ENCODE measurements at regions not wholly inside any gene's neighbourhood (a gene's known extent, or its start where the extent isn't known, plus 50 kb on each side); places are given as distances from the start of the nearest gene placed in this dataset.

- DNase-seq, result no peak
Observed at GRCh38 chr10:47237316-47238260, 62.4 kb upstream of the GDF10 start.

GRCh38 chr10:47238331-47239095 lies 61.5 kb upstream of the GDF10 start:
- DNase-seq, result no peak

GRCh38 chr10:47239211-47239610 lies 60.8 kb upstream of the GDF10 start:
- DNase-seq, result no peak

- DNase-seq, result no peak
Observed at GRCh38 chr10:47240173-47240572, 59.8 kb upstream of the GDF10 start.

GRCh38 chr10:47241256-47241655 lies 58.7 kb upstream of the GDF10 start:
- DNase-seq, result no peak

- no peak for DNase-seq
Observed at GRCh38 chr10:47241946-47242867, 57.8 kb upstream of the GDF10 start.

- no peak for DNase-seq
Observed at GRCh38 chr10:47243356-47243755, 56.6 kb upstream of the GDF10 start.

- no peak for DNase-seq
Observed at GRCh38 chr10:47243791-47244190, 56.2 kb upstream of the GDF10 start.

GRCh38 chr10:47244560-47245500 lies 55.2 kb upstream of the GDF10 start:
- no peak for DNase-seq

GRCh38 chr10:47245731-47246350 lies 54.2 kb upstream of the GDF10 start:
- no peak for DNase-seq

- no peak for DNase-seq
Observed at GRCh38 chr10:47246406-47247147, 53.4 kb upstream of the GDF10 start.

- DNase-seq, result no peak
Observed at GRCh38 chr10:47247148-47248059, 52.6 kb upstream of the GDF10 start.

GRCh38 chr10:47248386-47249090 lies 51.5 kb upstream of the GDF10 start:
- DNase-seq, result no peak

- DNase-seq, result no peak
Observed at GRCh38 chr10:47249881-47250280, 50.1 kb upstream of the GDF10 start.

Data from CD4-positive, alpha-beta T cell treated with Interleukin-6 for 4 hours (primary cell).